Activated T-cell treated with anti-CD3 and anti-CD28 coated beads, Interleukin-2, amount 50 U/mL, for 72 hours (primary cell): ENCODE measurements at regions not wholly inside any gene's neighbourhood (a gene's known extent, or its start where the extent isn't known, plus 50 kb on each side); places are given as distances from the start of the nearest gene placed in this dataset.

ENCODE experiments used
- ATAC-seq, 2 donors: fragments of 150-1000 bp; cut with Tn5 transposase; replicated peaks in 1 of 2; 2 replicates each; pipeline ENCODE4 v1.10.0; 2021; ENCODE audit warnings: moderate library complexity in 2 of 2, mild to moderate bottlenecking in 1 of 2
- DNase-seq, 2 donors: peaks; one replicate each; pipeline ENCODE4 v3.0.0; 2021 to 2022; ENCODE audit warnings: mixed read lengths in 1 of 2
- H3K27ac Mint-ChIP-seq: one replicate; pipeline ENCODE4 v1.8.0; 2022; ENCODE audit warnings: mild to moderate bottlenecking, moderate library complexity, mixed read lengths
- H3K27me3 Mint-ChIP-seq: one replicate; pipeline ENCODE4 v1.8.0; 2022; ENCODE audit warnings: low read depth, mixed read lengths
- H3K36me3 Mint-ChIP-seq, 2 donors: one replicate each; pipeline ENCODE4 v1.8.0; 2022; ENCODE audit warnings: mixed read lengths in 2 of 2, mild to moderate bottlenecking in 1 of 2; ENCODE audit not compliant: insufficient read depth in 2 of 2
- H3K4me1 Mint-ChIP-seq: one replicate; pipeline ENCODE4 v1.8.0; 2022; ENCODE audit warnings: low read depth, mixed read lengths
- H3K4me3 Mint-ChIP-seq, 2 donors: one replicate each; pipeline ENCODE4 v1.8.0; 2022; ENCODE audit warnings: mild to moderate bottlenecking in 2 of 2, mixed read lengths in 2 of 2, moderate library complexity in 2 of 2
- H3K9me3 Mint-ChIP-seq, 2 donors: one replicate each; pipeline ENCODE4 v1.8.0; 2022; ENCODE audit warnings: mixed read lengths in 2 of 2

GRCh38 chr5:168218746-168219145 lies 72.7 kb upstream of the WWC1 start:
- DNase-seq (no peak), ATAC-seq (no peak)
- Mint-ChIP-seq H3K27ac (no peak overlapping the region), H3K9me3 (no peaks in the 10 kb centered on the region), H3K4me1 (no peaks in the 10 kb centered on the region), H3K27me3 (peaks cover 12% of the 10 kb centered on the region), H3K4me3 (no peak overlapping the region), H3K36me3 (no peaks in the 10 kb centered on the region)

- no peaks in the 10 kb centered on the region for H3K4me1 Mint-ChIP-seq
- no peak overlapping the region for H3K4me3 Mint-ChIP-seq
- ATAC-seq = peak in 1 of 2 donors; percentile 59
Observed at GRCh38 chr5:168219515-168220410, 71.7 kb upstream of the WWC1 start.

GRCh38 chr5:168224085-168224484 lies 67.4 kb upstream of the WWC1 start:
- DNase-seq = no peak
- H3K36me3 Mint-ChIP-seq = no peaks in the 10 kb centered on the region
- peaks cover 7% of the 10 kb centered on the region for H3K4me1 Mint-ChIP-seq
- H3K4me3 Mint-ChIP-seq = no peak overlapping the region
- no peaks in the 10 kb centered on the region for H3K9me3 Mint-ChIP-seq
- H3K27ac Mint-ChIP-seq = no peak overlapping the region
- no peak for ATAC-seq
- H3K27me3 Mint-ChIP-seq = peaks cover 12% of the 10 kb centered on the region

More at GRCh38 chr5:168219515-168220410, 71.7 kb upstream of the WWC1 start:
- Mint-ChIP-seq H3K36me3 (no peaks in the 10 kb centered on the region), H3K9me3 (no peaks in the 10 kb centered on the region), H3K27ac (no peak overlapping the region), H3K27me3 (peaks cover 12% of the 10 kb centered on the region)
- DNase-seq = peak; percentile 21 to 53

DNA sequence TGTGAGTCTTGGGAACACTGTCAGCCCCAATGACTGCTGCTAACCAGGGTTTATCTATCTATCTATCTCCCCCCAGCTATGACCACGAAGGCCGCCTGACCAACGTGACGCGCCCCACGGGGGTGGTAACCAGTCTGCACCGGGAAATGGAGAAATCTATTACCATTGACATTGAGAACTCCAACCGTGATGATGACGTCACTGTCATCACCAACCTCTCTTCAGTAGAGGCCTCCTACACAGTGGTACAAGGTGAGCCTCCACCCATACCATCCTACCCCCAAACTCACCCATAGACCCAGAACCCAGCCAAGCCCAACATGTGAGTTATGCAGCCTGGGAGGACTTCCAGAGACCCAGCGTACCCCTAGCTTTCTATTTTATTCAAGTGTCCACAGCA lies 65.4 kb upstream of the WWC1 start:
- H3K9me3 Mint-ChIP-seq = no peaks in the 10 kb centered on the region
- no peaks in the 10 kb centered on the region for H3K36me3 Mint-ChIP-seq
- peaks cover 7% of the 10 kb centered on the region for H3K4me1 Mint-ChIP-seq
- ATAC-seq = no peak
- peaks cover 12% of the 10 kb centered on the region for H3K27me3 Mint-ChIP-seq
- no peak overlapping the region for H3K27ac Mint-ChIP-seq
- no peak for DNase-seq
- no peak overlapping the region for H3K4me3 Mint-ChIP-seq

- ATAC-seq (peak in 1 of 2 donors; percentile 46), DNase-seq (peak in 1 of 2 donors; percentile 8)
- Mint-ChIP-seq H3K27ac (peak overlapping the region; percentile 45), H3K27me3 (peaks cover 10% of the 10 kb centered on the region), H3K36me3 (no peaks in the 10 kb centered on the region), H3K4me1 (peaks cover 7% of the 10 kb centered on the region), H3K9me3 (no peaks in the 10 kb centered on the region), H3K4me3 (peak overlapping the region in 1 of 2 donors; percentile 72)
Observed at GRCh38 chr5:168227001-168227400, 64.4 kb upstream of the WWC1 start.

DNA sequence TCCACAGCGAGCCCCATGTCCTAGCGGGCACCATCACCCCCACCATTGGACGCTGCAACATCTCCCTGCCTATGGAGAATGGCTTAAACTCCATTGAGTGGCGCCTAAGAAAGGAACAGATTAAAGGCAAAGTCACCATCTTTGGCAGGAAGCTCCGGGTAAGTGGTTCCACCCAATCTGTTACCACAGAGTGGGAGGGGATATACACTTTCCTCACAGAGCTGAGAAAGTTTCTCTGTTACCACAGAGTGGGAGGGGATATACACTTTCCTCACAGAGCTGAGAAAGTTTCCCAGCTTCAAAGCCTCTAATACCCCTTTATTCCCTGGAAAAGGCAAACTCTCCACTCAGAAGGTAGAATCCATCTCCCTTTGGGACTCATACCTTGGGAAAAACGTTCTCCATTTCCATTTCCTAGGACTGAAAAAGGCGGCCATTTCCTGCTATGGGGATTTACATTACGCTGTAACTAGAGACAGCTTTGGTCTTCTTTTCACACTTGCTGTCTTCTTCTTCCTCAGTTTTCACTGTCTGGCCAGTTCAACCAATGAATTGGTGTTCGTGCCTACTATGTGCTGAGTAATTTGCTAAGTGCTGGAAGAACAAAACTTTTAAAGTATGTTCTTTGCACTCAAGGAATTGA lies 63.4 kb upstream of the WWC1 start:
- Mint-ChIP-seq H3K27ac (no peak overlapping the region), H3K4me3 (peak overlapping the region in 1 of 2 donors; percentile 67), H3K27me3 (no peaks in the 10 kb centered on the region), H3K9me3 (no peaks in the 10 kb centered on the region), H3K4me1 (peaks cover 7% of the 10 kb centered on the region), H3K36me3 (no peaks in the 10 kb centered on the region)
- ATAC-seq (peak; percentile 62 to 96), DNase-seq (peak in 1 of 2 donors; percentile 43)

- H3K4me1 Mint-ChIP-seq = peaks cover 7% of the 10 kb centered on the region
- no peaks in the 10 kb centered on the region for H3K27me3 Mint-ChIP-seq
- peak overlapping the region in 1 of 2 donors; percentile 67 for H3K4me3 Mint-ChIP-seq
- H3K9me3 Mint-ChIP-seq = peaks cover 0 to 2% of the 10 kb centered on the region in 2 donors
- no peaks in the 10 kb centered on the region for H3K36me3 Mint-ChIP-seq
- DNase-seq (no peak), ATAC-seq (no peak)
- no peak overlapping the region for H3K27ac Mint-ChIP-seq
Observed at GRCh38 chr5:168228668-168229067, 62.8 kb upstream of the WWC1 start.

- H3K9me3 Mint-ChIP-seq = peaks cover 0 to 2% of the 10 kb centered on the region in 2 donors
Observed at GRCh38 chr5:168234133-168234532, 57.3 kb upstream of the WWC1 start.

DNA sequence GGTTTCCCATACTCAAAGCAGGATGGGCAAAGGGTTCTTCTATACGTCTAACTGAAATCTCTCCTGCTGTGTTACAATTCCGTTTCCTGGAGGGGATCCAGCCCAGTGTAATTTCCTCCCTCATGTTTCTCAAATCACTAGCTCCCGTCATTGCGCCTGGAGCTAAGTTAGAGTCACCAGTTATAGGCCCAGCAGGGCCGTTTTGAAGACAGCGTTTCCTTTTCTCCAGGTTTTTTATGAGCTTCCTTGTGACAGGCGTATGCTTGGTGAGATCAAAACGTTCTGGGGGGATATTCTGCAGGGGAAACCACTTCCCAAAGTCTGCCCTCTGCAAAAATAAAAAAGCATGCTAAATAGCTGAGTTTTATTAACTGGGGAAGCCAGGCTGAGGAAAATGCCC lies 53.0 kb upstream of the WWC1 start:
- no peaks in the 10 kb centered on the region for H3K36me3 Mint-ChIP-seq
- peaks cover 0 to under 1% of the 10 kb centered on the region in 2 donors for H3K9me3 Mint-ChIP-seq
- no peaks in the 10 kb centered on the region for H3K4me1 Mint-ChIP-seq
- no peaks in the 10 kb centered on the region for H3K27me3 Mint-ChIP-seq
- ATAC-seq = no peak
- DNase-seq = no peak
- H3K27ac Mint-ChIP-seq = no peak overlapping the region
- no peak overlapping the region for H3K4me3 Mint-ChIP-seq

More at GRCh38 chr5:168234133-168234532, 57.3 kb upstream of the WWC1 start:
- Mint-ChIP-seq H3K27me3 (no peaks in the 10 kb centered on the region), H3K4me3 (no peak overlapping the region), H3K36me3 (no peaks in the 10 kb centered on the region), H3K27ac (no peak overlapping the region), H3K4me1 (no peaks in the 10 kb centered on the region)
- DNase-seq = no peak
- no peak for ATAC-seq

GRCh38 chr5:168239325-168239724 lies 52.1 kb upstream of the WWC1 start:
- Mint-ChIP-seq H3K4me3 (no peak overlapping the region), H3K27ac (no peak overlapping the region), H3K27me3 (no peaks in the 10 kb centered on the region), H3K4me1 (no peaks in the 10 kb centered on the region), H3K9me3 (no peaks in the 10 kb centered on the region), H3K36me3 (no peaks in the 10 kb centered on the region)
- DNase-seq = no peak
- no peak for ATAC-seq
